ENCODE measurements at regions not wholly inside any gene's neighbourhood (a gene's known extent, or its start where the extent isn't known, plus 50 kb on each side); places are given as distances from the start of the nearest gene placed in this dataset.

DNA sequence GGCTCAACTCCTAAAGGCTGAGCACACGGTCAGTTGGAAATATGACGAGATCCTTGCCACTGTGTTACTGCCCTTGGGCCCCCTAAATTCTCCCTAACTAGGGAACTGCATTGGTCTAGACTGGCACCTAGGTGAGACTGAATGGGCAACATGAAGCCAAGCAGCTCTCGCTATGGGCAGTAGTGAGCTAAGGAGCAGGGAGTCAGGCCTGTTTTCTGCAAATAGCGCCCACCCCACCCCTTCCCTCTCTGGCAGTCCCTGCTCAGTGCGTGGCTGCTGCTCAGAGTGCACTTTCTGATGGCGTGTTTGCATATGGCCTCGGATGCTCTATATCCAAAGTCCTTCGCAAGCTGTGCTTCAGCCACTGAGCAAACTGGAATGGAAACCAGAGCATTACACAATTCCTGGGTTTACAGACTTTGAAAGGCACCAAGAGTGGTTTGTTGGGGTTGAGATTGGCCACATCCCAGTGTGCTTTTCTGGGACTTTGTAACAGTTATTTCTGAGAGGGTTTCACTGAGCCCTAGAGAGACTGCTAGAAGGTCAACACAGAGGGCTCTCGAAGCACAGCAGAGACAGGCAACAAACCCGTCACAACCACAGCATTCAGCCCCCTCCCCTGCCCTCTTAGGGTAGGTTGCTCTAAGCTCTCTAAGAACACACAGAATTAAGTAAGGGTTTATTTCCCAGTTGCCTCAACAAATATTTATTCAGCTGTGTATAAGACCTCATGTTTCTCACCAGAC, 419.9 kb downstream of the STK39 start:
- no peaks in the 10 kb centered on the region for H3K36me3 ChIP-seq (ENCODE audit: insufficient read depth, low read length)
- H3K9me3 ChIP-seq (ENCODE audit: low read length), result no peaks in the 10 kb centered on the region
- no peaks in the 10 kb centered on the region for H3K4me1 ChIP-seq (ENCODE audit: insufficient read depth, low read length, poor library complexity, severe bottlenecking)
- H4K20me1 ChIP-seq (ENCODE audit: insufficient read depth, low read length), result no peaks in the 10 kb centered on the region
- ChIA-PET POLR2A (no interaction called here), CTCF (ENCODE audit: unreplicated experiment) (no interaction called here)
- BruUV-seq (replicated peaks), result no TSS peak
- no peak overlapping the region for H3K4me2 ChIP-seq (ENCODE audit: low read length)
- no peaks in the 10 kb centered on the region for H3K79me2 ChIP-seq (ENCODE audit: insufficient read depth, low read depth, low read length)
- intact Hi-C loops (cut with micrococcal nuclease; ENCODE audit: unreplicated experiment), result no loop called here
- H3K9me2 ChIP-seq (ENCODE audit: insufficient read depth, low read length), result no peaks in the 10 kb centered on the region
- no peak overlapping the region for H2AFZ ChIP-seq (ENCODE audit: low read length)
- H3K27ac ChIP-seq (ENCODE audit: low read depth, low read length, poor library complexity, severe bottlenecking), result no peak overlapping the region
- no peak overlapping the region for H3K4me3 ChIP-seq (ENCODE audit: low read depth, low read length, poor library complexity, severe bottlenecking)
- DNase-seq (ENCODE audit: low spot score), result no peak
- no peak for TF ChIP-seq EZH2phosphoT487 (IDR thresholded peaks at IDR 0.05; ENCODE audit: borderline replicate concordance, low read depth, low read length)
- TF ChIP-seq, protein P1, sequence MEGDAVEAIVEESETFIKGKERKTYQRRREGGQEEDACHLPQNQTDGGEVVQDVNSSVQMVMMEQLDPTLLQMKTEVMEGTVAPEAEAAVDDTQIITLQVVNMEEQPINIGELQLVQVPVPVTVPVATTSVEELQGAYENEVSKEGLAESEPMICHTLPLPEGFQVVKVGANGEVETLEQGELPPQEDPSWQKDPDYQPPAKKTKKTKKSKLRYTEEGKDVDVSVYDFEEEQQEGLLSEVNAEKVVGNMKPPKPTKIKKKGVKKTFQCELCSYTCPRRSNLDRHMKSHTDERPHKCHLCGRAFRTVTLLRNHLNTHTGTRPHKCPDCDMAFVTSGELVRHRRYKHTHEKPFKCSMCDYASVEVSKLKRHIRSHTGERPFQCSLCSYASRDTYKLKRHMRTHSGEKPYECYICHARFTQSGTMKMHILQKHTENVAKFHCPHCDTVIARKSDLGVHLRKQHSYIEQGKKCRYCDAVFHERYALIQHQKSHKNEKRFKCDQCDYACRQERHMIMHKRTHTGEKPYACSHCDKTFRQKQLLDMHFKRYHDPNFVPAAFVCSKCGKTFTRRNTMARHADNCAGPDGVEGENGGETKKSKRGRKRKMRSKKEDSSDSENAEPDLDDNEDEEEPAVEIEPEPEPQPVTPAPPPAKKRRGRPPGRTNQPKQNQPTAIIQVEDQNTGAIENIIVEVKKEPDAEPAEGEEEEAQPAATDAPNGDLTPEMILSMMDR (conservative IDR thresholded peaks at IDR 0.05; ENCODE audit: low read length), result no peak

DNA sequence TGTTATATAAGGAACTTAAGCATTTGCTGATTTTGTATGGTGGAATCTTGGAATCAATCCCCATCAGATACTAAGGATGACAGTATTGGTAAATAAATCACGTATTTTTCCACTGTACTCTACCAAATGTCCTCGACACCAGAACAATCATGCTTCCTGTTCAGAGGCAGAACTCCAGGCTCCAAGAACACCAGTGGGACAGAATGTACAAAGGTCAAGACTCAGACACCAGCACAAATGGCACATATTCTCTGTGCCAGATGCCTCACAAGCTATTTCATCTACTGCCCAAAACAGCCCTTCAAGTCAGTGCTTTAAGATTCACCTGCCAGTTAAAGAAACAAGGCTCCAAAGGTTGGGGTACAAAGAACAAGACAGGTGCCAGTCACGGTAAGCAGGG, 420.5 kb downstream of the STK39 start:
- no TSS peak for BruUV-seq (replicated peaks)
- Histone ChIP-seq H3K79me2 (ENCODE audit: insufficient read depth, low read depth, low read length) (no peaks in the 10 kb centered on the region), H4K20me1 (ENCODE audit: insufficient read depth, low read length) (no peaks in the 10 kb centered on the region), H3K27ac (ENCODE audit: low read depth, low read length, poor library complexity, severe bottlenecking) (no peak overlapping the region), H3K9me2 (ENCODE audit: insufficient read depth, low read length) (no peaks in the 10 kb centered on the region), H3K4me1 (ENCODE audit: insufficient read depth, low read length, poor library complexity, severe bottlenecking) (no peaks in the 10 kb centered on the region), H3K4me3 (ENCODE audit: low read depth, low read length, poor library complexity, severe bottlenecking) (no peak overlapping the region), H3K36me3 (ENCODE audit: insufficient read depth, low read length) (no peaks in the 10 kb centered on the region), H3K4me2 (ENCODE audit: low read length) (no peak overlapping the region), H2AFZ (ENCODE audit: low read length) (no peak overlapping the region), H3K9me3 (ENCODE audit: low read length) (no peaks in the 10 kb centered on the region)
- CTCF ChIA-PET (ENCODE audit: unreplicated experiment), result no interaction called here
- DNase-seq (ENCODE audit: low spot score), result no peak
- TF ChIP-seq, protein P1 (conservative IDR thresholded peaks at IDR 0.05; ENCODE audit: low read length), result no peak
- no peak for TF ChIP-seq EZH2phosphoT487 (IDR thresholded peaks at IDR 0.05; ENCODE audit: borderline replicate concordance, low read depth, low read length)
- POLR2A ChIA-PET, result no interaction called here
- intact Hi-C loops (cut with micrococcal nuclease; ENCODE audit: unreplicated experiment), result no loop called here

DNA sequence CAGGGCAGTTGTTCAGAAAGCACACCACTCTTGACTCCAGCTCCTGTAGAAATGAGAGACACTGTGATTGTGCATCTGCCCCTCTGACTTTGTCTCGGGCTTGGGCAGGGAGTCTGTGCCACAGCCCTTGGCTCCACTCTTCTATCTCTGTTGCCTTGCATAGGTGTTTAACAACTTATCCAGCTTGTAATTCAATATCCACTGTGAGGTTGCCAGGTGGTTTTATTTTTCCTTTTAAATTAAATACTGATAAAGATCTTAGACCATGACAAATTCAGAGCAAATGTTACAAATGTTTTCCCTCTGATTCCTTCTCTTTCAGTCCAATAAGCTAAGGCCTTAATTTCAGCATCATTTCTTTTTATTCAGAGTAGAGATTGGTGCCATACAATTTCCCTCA, 421.7 kb downstream of the STK39 start:
- Histone ChIP-seq H3K9me2 (ENCODE audit: insufficient read depth, low read length) (no peaks in the 10 kb centered on the region), H3K4me2 (ENCODE audit: low read length) (no peak overlapping the region), H2AFZ (ENCODE audit: low read length) (no peak overlapping the region), H4K20me1 (ENCODE audit: insufficient read depth, low read length) (no peaks in the 10 kb centered on the region), H3K79me2 (ENCODE audit: insufficient read depth, low read depth, low read length) (no peaks in the 10 kb centered on the region), H3K27ac (ENCODE audit: low read depth, low read length, poor library complexity, severe bottlenecking) (no peak overlapping the region), H3K4me3 (ENCODE audit: low read depth, low read length, poor library complexity, severe bottlenecking) (no peak overlapping the region), H3K36me3 (ENCODE audit: insufficient read depth, low read length) (no peaks in the 10 kb centered on the region), H3K4me1 (ENCODE audit: insufficient read depth, low read length, poor library complexity, severe bottlenecking) (no peaks in the 10 kb centered on the region), H3K9me3 (ENCODE audit: low read length) (no peaks in the 10 kb centered on the region)
- TF ChIP-seq EZH2phosphoT487 (IDR thresholded peaks at IDR 0.05; ENCODE audit: borderline replicate concordance, low read depth, low read length), result no peak
- TF ChIP-seq, protein P1 (conservative IDR thresholded peaks at IDR 0.05; ENCODE audit: low read length), result no peak
- ChIA-PET CTCF (ENCODE audit: unreplicated experiment) (no interaction called here), POLR2A (no interaction called here)
- no TSS peak for BruUV-seq (replicated peaks)
- DNase-seq (ENCODE audit: low spot score), result no peak
- intact Hi-C loops (cut with micrococcal nuclease; ENCODE audit: unreplicated experiment), result no loop called here
